Retina (tissue), 1 donor: ENCODE measurements at regions not wholly inside any gene's neighbourhood (a gene's known extent, or its start where the extent isn't known, plus 50 kb on each side); places are given as distances from the start of the nearest gene placed in this dataset.

Source experiments
- DNase-seq: peaks from one replicate; pipeline ENCODE4 v3.0.0-alpha.2; 2016

- DNase-seq = no peak
Measured at GRCh38 chr16:79493911-79494310, 106.6 kb downstream of the MAF start.

GRCh38 chr16:79492036-79492435 lies 108.5 kb downstream of the MAF start:
- no peak for DNase-seq

GRCh38 chr16:79485020-79485419 lies 115.5 kb downstream of the MAF start:
- DNase-seq = no peak

- no peak for DNase-seq
Measured at GRCh38 chr16:79484237-79484636, 116.3 kb downstream of the MAF start.

- DNase-seq = no peak
Measured at GRCh38 chr16:79483336-79483735, 117.2 kb downstream of the MAF start.

- no peak for DNase-seq
Measured at GRCh38 chr16:79482011-79482410, 118.5 kb downstream of the MAF start.

GRCh38 chr16:79480929-79481328 lies 119.6 kb downstream of the MAF start:
- no peak for DNase-seq

GRCh38 chr16:79480056-79480455 lies 120.5 kb downstream of the MAF start:
- peak; percentile 66 for DNase-seq

GRCh38 chr16:79476580-79476979 lies 124.0 kb downstream of the MAF start:
- no peak for DNase-seq

- no peak for DNase-seq
Measured at GRCh38 chr16:79475841-79476240, 124.7 kb downstream of the MAF start.

GRCh38 chr16:79473456-79473855 lies 127.1 kb downstream of the MAF start:
- no peak for DNase-seq

- no peak for DNase-seq
Measured at GRCh38 chr16:79472426-79472825, 128.1 kb downstream of the MAF start.

- no peak for DNase-seq
Measured at GRCh38 chr16:79469999-79470398, 130.5 kb downstream of the MAF start.

- no peak for DNase-seq
Measured at GRCh38 chr16:79468631-79469030, 131.9 kb downstream of the MAF start.

GRCh38 chr16:79468121-79468552 lies 132.4 kb downstream of the MAF start:
- DNase-seq = no peak

- DNase-seq = no peak
Measured at GRCh38 chr16:79466111-79466510, 134.4 kb downstream of the MAF start.

GRCh38 chr16:79463841-79464240 lies 136.7 kb downstream of the MAF start:
- no peak for DNase-seq

GRCh38 chr16:79456036-79456435 lies 144.5 kb downstream of the MAF start:
- DNase-seq = no peak

- no peak for DNase-seq
Measured at GRCh38 chr16:79452671-79453070, 147.9 kb downstream of the MAF start.

- DNase-seq = no peak
Measured at GRCh38 chr16:79451196-79451816, 149.2 kb downstream of the MAF start.

- DNase-seq = no peak
Measured at GRCh38 chr16:79449900-79450299, 150.6 kb downstream of the MAF start.

- DNase-seq = no peak
Measured at GRCh38 chr16:79449067-79449769, 151.3 kb downstream of the MAF start.

GRCh38 chr16:79444572-79444971 lies 156.0 kb downstream of the MAF start:
- DNase-seq = no peak

GRCh38 chr16:79439901-79440300 lies 160.6 kb downstream of the MAF start:
- DNase-seq = no peak
